ENCODE measurements at regions not wholly inside any gene's neighbourhood (a gene's known extent, or its start where the extent isn't known, plus 50 kb on each side); places are given as distances from the start of the nearest gene placed in this dataset.
"Not testable (repeated sequence)": the region's sequence is repeated elsewhere in the genome, so short reads cannot be mapped to it uniquely, and the experiment has no call there.

- H3K23ac ChIP-seq (ENCODE audit: low read depth, low read length); H4K5ac ChIP-seq (ENCODE audit: low read depth, low read length); in situ Hi-C loops (cut with MboI; ENCODE audit: low sequenced_read_pairs): not testable (repeated sequence)
These were observed 356.7 kb upstream of the TFPI start for GRCh38 chr2:187910922-187911321.

More at GRCh38 chr2:187910922-187911321, 356.7 kb upstream of the TFPI start:
- H3K27me3 ChIP-seq (ENCODE audit: control insufficient read depth, insufficient read depth, low read length); POLR2A ChIA-PET (ENCODE audit: unreplicated experiment); H3K9ac ChIP-seq (ENCODE audit: low read depth, low read length); H2BK20ac ChIP-seq (ENCODE audit: low read depth, low read length); intact Hi-C loops (cut with micrococcal nuclease); H4K91ac ChIP-seq (ENCODE audit: insufficient read depth, low read depth, low read length); H2BK15ac ChIP-seq (ENCODE audit: low read depth, low read length); H3K9me3 ChIP-seq (ENCODE audit: control insufficient read depth, insufficient read depth, low read length); CTCF ChIA-PET; H3K14ac ChIP-seq (replicated peaks; ENCODE audit: low read depth, low read length); H2AK9ac ChIP-seq (replicated peaks; ENCODE audit: low read depth, low read length, poor library complexity); H3K4me2 ChIP-seq (ENCODE audit: low read depth, low read length); H3K56ac ChIP-seq (ENCODE audit: extremely low read depth, insufficient read depth, low read length); H3K18ac ChIP-seq (ENCODE audit: low read depth, low read length); dilution Hi-C loops (cut with HindIII; ENCODE audit: low sequenced_read_pairs, unreplicated experiment); H3K36me3 ChIP-seq (ENCODE audit: control insufficient read depth, insufficient read depth, low read length); H2BK5ac ChIP-seq (ENCODE audit: low read depth, low read length, poor library complexity, severe bottlenecking); H2AFZ ChIP-seq (replicated peaks; ENCODE audit: low read length, poor library complexity); H2BK120ac ChIP-seq (ENCODE audit: low read depth, low read length); BruUV-seq (replicated peaks); H2AK5ac ChIP-seq (ENCODE audit: low read depth, low read length); H3K4ac ChIP-seq (ENCODE audit: low read depth, low read length); DNase-seq; H3K4me3 ChIP-seq (ENCODE audit: insufficient read depth, low read depth, low read length); H3K79me1 ChIP-seq (ENCODE audit: low read depth in 1 of 2, low read length in 2 of 2); H3K27ac ChIP-seq (ENCODE audit: insufficient read depth, low read length); ATAC-seq (ENCODE audit: low read depth); H3K9me1 ChIP-seq (ENCODE audit: insufficient read depth, low read length); H3K4me1 ChIP-seq (ENCODE audit: control insufficient read depth, insufficient read depth, low read length); H4K20me1 ChIP-seq (ENCODE audit: insufficient read depth, low read length); H4K8ac ChIP-seq (ENCODE audit: low read depth in 2 of 2, low read length in 2 of 2): not testable (repeated sequence)
- WGBS, 2 experiments (ENCODE audit: extremely low coverage in 2 of 2, insufficient read length in 1 of 2) = no CpG with 5 or more reads among the region's 1 CpG
